GM23248 (cell line): ENCODE measurements at regions not wholly inside any gene's neighbourhood (a gene's known extent, or its start where the extent isn't known, plus 50 kb on each side); places are given as distances from the start of the nearest gene placed in this dataset.

Experiments used
- DNase-seq: peaks from one replicate; pipeline ENCODE4 v3.0.0-alpha.2; 2015
- H2AFZ ChIP-seq: fragments of 200-600 bp; sonication (generic); 2 replicates; pipeline ENCODE4 v1.6.1; 2016; ENCODE audit warnings: antibody characterized with exemption
- H3F3A ChIP-seq: fragments of 200-600 bp; sonication (generic); 2 replicates; pipeline ENCODE4 v1.6.1; 2016; ENCODE audit warnings: mild to moderate bottlenecking, antibody characterized with exemption, mixed run types; ENCODE audit not compliant: insufficient read depth
- H3K27ac ChIP-seq: fragments of 200-600 bp; sonication (generic); 2 replicates; pipeline ENCODE4 v1.5.1; 2016; ENCODE audit warnings: mild to moderate bottlenecking
- H3K27me3 ChIP-seq: fragments of 200-600 bp; sonication (generic); replicated peaks from 2 replicates; pipeline ENCODE4 v1.6.1; 2016; ENCODE audit warnings: mild to moderate bottlenecking; ENCODE audit not compliant: insufficient read depth
- H3K36me3 ChIP-seq: fragments of 200-600 bp; sonication (generic); 2 replicates; pipeline ENCODE4 v1.6.1; 2016; ENCODE audit warnings: low read depth, mild to moderate bottlenecking
- H3K4me1 ChIP-seq: fragments of 200-600 bp; sonication (generic); 2 replicates; pipeline ENCODE4 v1.6.1; 2016; ENCODE audit warnings: mild to moderate bottlenecking; ENCODE audit not compliant: insufficient read depth
- H3K4me2 ChIP-seq: fragments of 200-600 bp; sonication (generic); one replicate; pipeline ENCODE4 v1.6.1; 2016; ENCODE audit warnings: mild to moderate bottlenecking; ENCODE audit not compliant: unreplicated experiment
- H3K4me3 ChIP-seq: fragments of 200-600 bp; sonication (generic); 2 replicates; pipeline ENCODE4 v1.5.1; 2016; ENCODE audit warnings: mild to moderate bottlenecking
- H3K79me2 ChIP-seq: fragments of 200-600 bp; sonication (generic); 2 replicates; pipeline ENCODE4 v1.6.1; 2016; ENCODE audit warnings: mild to moderate bottlenecking; ENCODE audit not compliant: insufficient read depth
- H3K9ac ChIP-seq: fragments of 200-600 bp; sonication (generic); 2 replicates; pipeline ENCODE4 v1.6.1; 2016; ENCODE audit warnings: mild to moderate bottlenecking
- H3K9me2 ChIP-seq: fragments of 200-600 bp; sonication (generic); 2 replicates; pipeline ENCODE4 v1.6.1; 2016; ENCODE audit warnings: mixed run types, mild to moderate bottlenecking, moderate library complexity; ENCODE audit not compliant: insufficient read depth
- H3K9me3 ChIP-seq: fragments of 200-600 bp; sonication (generic); one replicate; pipeline ENCODE4 v1.6.1; 2017; ENCODE audit warnings: low read depth
- H4K20me1 ChIP-seq: fragments of 200-600 bp; sonication (generic); 2 replicates; pipeline ENCODE4 v1.6.0; 2016; ENCODE audit not compliant: insufficient read depth
- EZH2 ChIP-seq: fragments of 200-600 bp; sonication (generic); IDR thresholded peaks from 2 replicates; pipeline ENCODE4 v1.6.1; 2018; ENCODE audit warnings: antibody characterized with exemption, mild to moderate bottlenecking; ENCODE audit not compliant: insufficient read depth, poor library complexity, severe bottlenecking
- EZH2phosphoT487 ChIP-seq: fragments of 200-600 bp; sonication (generic); IDR thresholded peaks from 2 replicates; pipeline ENCODE4 v1.6.1; 2018; ENCODE audit warnings: antibody characterized with exemption, moderate library complexity, mild to moderate bottlenecking, low read depth; ENCODE audit not compliant: insufficient read depth
- WGBS, 2 experiments: methylation state at CpG; one replicate each; pipeline ENCODE4 v1.1.6; 2015 to 2017; ENCODE audit warnings: low lambda C conversion rate in 2 of 2, low coverage in 1 of 2; ENCODE audit errors: missing lambda C conversion rate in 2 of 2; 5-methylcytosine and 5-hydroxymethylcytosine counted together
- in situ Hi-C: fragments of 300-500 bp; cut with MboI; formaldehyde crosslinking; loops from 2 replicates; pipeline ENCODE4 v1.15.0; 2020

GRCh38 chr7:52365349-52365748 is 670.1 kb upstream of the POM121L12 start:
- H3K9me3 ChIP-seq, result no peaks in the 10 kb centered on the region
- no peak overlapping the region for H3K4me2 ChIP-seq
- no peak overlapping the region for H3K27ac ChIP-seq
- no peak overlapping the region for H2AFZ ChIP-seq
- no peaks in the 10 kb centered on the region for H3K36me3 ChIP-seq
- H3F3A ChIP-seq, result no peaks in the 10 kb centered on the region
- TF ChIP-seq EZH2phosphoT487 (no peak), EZH2 (no peak)
- DNase-seq, result no peak
- no peaks in the 10 kb centered on the region for H3K79me2 ChIP-seq
- H4K20me1 ChIP-seq, result no peaks in the 10 kb centered on the region
- H3K27me3 ChIP-seq, result no peaks in the 10 kb centered on the region
- H3K4me3 ChIP-seq, result no peak overlapping the region
- H3K9me2 ChIP-seq, result no peaks in the 10 kb centered on the region
- in situ Hi-C loops, result no loop called here
- H3K4me1 ChIP-seq, result no peaks in the 10 kb centered on the region
- H3K9ac ChIP-seq, result no peak overlapping the region

- Histone ChIP-seq H3K36me3 (no peaks in the 10 kb centered on the region), H3K9ac (no peak overlapping the region), H3K27ac (no peak overlapping the region), H3K9me3 (no peaks in the 10 kb centered on the region), H3K79me2 (no peaks in the 10 kb centered on the region), H3K27me3 (no peaks in the 10 kb centered on the region), H2AFZ (no peak overlapping the region), H3K9me2 (no peaks in the 10 kb centered on the region), H3F3A (no peaks in the 10 kb centered on the region), H4K20me1 (no peaks in the 10 kb centered on the region), H3K4me2 (no peak overlapping the region), H3K4me3 (no peak overlapping the region), H3K4me1 (no peaks in the 10 kb centered on the region)
- TF ChIP-seq EZH2 (no peak), EZH2phosphoT487 (no peak)
- in situ Hi-C loops, result no loop called here
- no peak for DNase-seq
- 58 to 69% methylated on average over 5 to 18 of the region's 19 CpGs for WGBS, 2 experiments
Observed at GRCh38 chr7:52362521-52362920, 672.9 kb upstream of the POM121L12 start.

GRCh38 chr7:52360541-52360940 is 674.9 kb upstream of the POM121L12 start:
- in situ Hi-C loops, result no loop called here
- TF ChIP-seq EZH2phosphoT487, result no peak
- TF ChIP-seq EZH2, result no peak
- DNase-seq, result no peak

DNA sequence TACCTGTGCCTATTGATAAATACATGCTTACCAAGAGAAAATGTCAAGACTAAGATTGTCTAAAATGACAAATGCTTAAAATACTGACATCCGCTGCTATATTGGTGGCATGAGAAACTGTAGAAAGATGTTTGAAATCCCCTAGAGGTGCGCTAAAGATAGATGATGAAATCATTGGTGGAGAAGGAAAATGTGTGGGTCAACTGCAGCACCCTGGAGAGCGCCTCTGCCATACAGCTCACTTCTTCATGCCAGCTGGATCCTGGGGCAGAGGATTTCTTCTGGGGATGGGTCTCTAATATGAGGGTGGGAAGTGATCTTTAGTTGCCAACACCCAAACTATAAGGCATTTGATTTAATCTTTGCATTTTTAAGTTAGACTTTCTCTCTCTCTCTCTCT is 680.4 kb upstream of the POM121L12 start:
- no peak overlapping the region for H3K27ac ChIP-seq
- no peak overlapping the region for H2AFZ ChIP-seq
- no peaks in the 10 kb centered on the region for H3K9me3 ChIP-seq
- in situ Hi-C loops, result no loop called here
- no peaks in the 10 kb centered on the region for H3K9me2 ChIP-seq
- TF ChIP-seq EZH2, result no peak
- no peak for TF ChIP-seq EZH2phosphoT487
- H3K9ac ChIP-seq, result no peak overlapping the region
- 12 to 13% methylated on average over 3 of the region's 3 CpGs for WGBS, 2 experiments
- no peaks in the 10 kb centered on the region for H3K27me3 ChIP-seq
- no peak overlapping the region for H3K4me3 ChIP-seq
- no peaks in the 10 kb centered on the region for H3K79me2 ChIP-seq
- H3K36me3 ChIP-seq, result no peaks in the 10 kb centered on the region
- no peaks in the 10 kb centered on the region for H3F3A ChIP-seq
- H3K4me1 ChIP-seq, result no peaks in the 10 kb centered on the region
- no peaks in the 10 kb centered on the region for H4K20me1 ChIP-seq
- DNase-seq, result no peak
- no peak overlapping the region for H3K4me2 ChIP-seq

More at GRCh38 chr7:52360541-52360940, 674.9 kb upstream of the POM121L12 start:
- H3F3A ChIP-seq, result no peaks in the 10 kb centered on the region
- H3K27ac ChIP-seq, result no peak overlapping the region
- H3K4me3 ChIP-seq, result no peak overlapping the region
- no peaks in the 10 kb centered on the region for H3K9me3 ChIP-seq
- no peaks in the 10 kb centered on the region for H3K9me2 ChIP-seq
- H3K4me1 ChIP-seq, result no peaks in the 10 kb centered on the region
- H3K36me3 ChIP-seq, result no peaks in the 10 kb centered on the region
- H3K79me2 ChIP-seq, result no peaks in the 10 kb centered on the region
- no peak overlapping the region for H3K4me2 ChIP-seq
- H2AFZ ChIP-seq, result no peak overlapping the region
- WGBS, 2 experiments, result 8 to 12% methylated on average over 3 of the region's 3 CpGs
- H3K27me3 ChIP-seq, result no peaks in the 10 kb centered on the region
- H4K20me1 ChIP-seq, result no peaks in the 10 kb centered on the region
- H3K9ac ChIP-seq, result no peak overlapping the region
